ENCODE measurements at regions not wholly inside any gene's neighbourhood (a gene's known extent, or its start where the extent isn't known, plus 50 kb on each side); places are given as distances from the start of the nearest gene placed in this dataset.

- TF ChIP-seq SUZ12 (IDR thresholded peaks at IDR 0.05; ENCODE audit: extremely low read depth, insufficient read depth, insufficient read length): no peak
- TF ChIP-seq YY1 (IDR thresholded peaks at IDR 0.05; ENCODE audit: insufficient read depth, insufficient read length): no peak
These were observed 148.8 kb upstream of the ZNF608 start for GRCh38 chr5:124895236-124895635.
